Activated T-helper 2 cell treated with anti-CD3 and anti-CD28 coated beads, Interferon-gamma antibody, Interleukin-2, Interleukin-4, amounts not matched to agents 10 μg/mL and 5 μg/mL and 100 μg/mL, durations not matched to agents 14 hours and 24 hours and 36 hours (primary cell): ENCODE measurements at regions not wholly inside any gene's neighbourhood (a gene's known extent, or its start where the extent isn't known, plus 50 kb on each side); places are given as distances from the start of the nearest gene placed in this dataset.

ENCODE experiments used
- DNase-seq: peaks from one replicate; pipeline ENCODE4 v3.0.0; 2021; ENCODE audit warnings: low spot score
- H3K27ac Mint-ChIP-seq: one replicate; pipeline ENCODE4 v1.8.0; 2021; ENCODE audit warnings: mixed read lengths
- H3K27me3 Mint-ChIP-seq: one replicate; pipeline ENCODE4 v1.8.0; 2021; ENCODE audit warnings: low read depth, mixed read lengths
- H3K36me3 Mint-ChIP-seq: one replicate; pipeline ENCODE4 v1.8.0; 2021; ENCODE audit warnings: low read depth, mixed read lengths
- H3K4me1 Mint-ChIP-seq: one replicate; pipeline ENCODE4 v1.8.0; 2021; ENCODE audit warnings: low read depth, mixed read lengths
- H3K4me3 Mint-ChIP-seq: one replicate; pipeline ENCODE4 v1.8.0; 2021; ENCODE audit warnings: low read depth, mild to moderate bottlenecking, moderate library complexity, mixed read lengths
- H3K9me3 Mint-ChIP-seq: one replicate; pipeline ENCODE4 v1.8.0; 2021; ENCODE audit warnings: mixed read lengths
- intact Hi-C: fragments of 100-400 bp; cut with micrococcal nuclease; formaldehyde crosslinking; loops from one replicate; pipeline ENCODE4 v1.15.1; 2023

DNA sequence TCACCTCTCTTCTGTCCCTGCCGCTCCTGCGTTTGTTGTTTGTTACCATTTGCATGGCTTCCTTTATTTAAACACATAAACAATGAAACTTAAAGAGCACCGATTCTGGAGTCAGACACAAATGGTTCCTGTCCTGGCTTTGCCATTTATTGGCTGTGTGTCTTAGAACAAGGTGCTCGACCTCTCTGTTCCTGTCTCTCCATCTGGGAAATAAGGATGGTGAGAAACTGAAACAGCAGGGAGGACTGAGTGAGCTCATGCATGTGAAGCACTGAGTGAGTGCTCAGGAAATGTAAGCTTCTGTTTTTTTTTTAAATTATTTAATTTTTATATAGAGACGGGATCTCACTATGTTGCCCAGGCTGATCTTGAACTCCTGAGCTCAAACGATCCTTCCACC lies 148.2 kb upstream of the WNT4 start:
- Mint-ChIP-seq H3K4me3 (no peak overlapping the region), H3K4me1 (peaks cover 5% of the 10 kb centered on the region), H3K36me3 (no peaks in the 10 kb centered on the region), H3K9me3 (no peaks in the 10 kb centered on the region), H3K27ac (no peak overlapping the region), H3K27me3 (peaks cover 9% of the 10 kb centered on the region)
- intact Hi-C loops = no loop called here
- no peak for DNase-seq

DNA sequence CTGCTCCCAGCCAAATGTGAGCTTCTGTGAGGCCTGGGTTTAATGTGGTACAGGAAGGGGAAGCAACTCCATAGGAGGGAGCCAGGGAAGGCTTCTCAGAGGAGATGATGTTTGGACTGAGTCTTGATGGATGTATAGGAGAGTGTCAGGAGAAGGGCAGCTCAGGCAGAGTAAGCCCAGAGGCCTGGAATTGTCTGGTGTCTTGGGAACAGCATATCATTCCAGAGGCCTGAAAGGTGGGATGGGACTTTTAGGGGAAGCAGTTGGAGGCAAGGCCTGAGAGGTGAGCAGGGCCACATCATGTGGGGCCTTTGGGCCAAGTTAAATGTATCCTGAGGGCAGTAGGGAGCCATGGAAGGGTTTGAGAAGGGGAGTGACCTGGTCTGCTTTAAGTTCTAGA lies 148.6 kb upstream of the WNT4 start:
- no peaks in the 10 kb centered on the region for H3K36me3 Mint-ChIP-seq
- peaks cover 8% of the 10 kb centered on the region for H3K4me1 Mint-ChIP-seq
- H3K27me3 Mint-ChIP-seq = peaks cover 14% of the 10 kb centered on the region
- no peaks in the 10 kb centered on the region for H3K9me3 Mint-ChIP-seq
- intact Hi-C loops = no loop called here
- no peak for DNase-seq
- no peak overlapping the region for H3K27ac Mint-ChIP-seq
- H3K4me3 Mint-ChIP-seq = no peak overlapping the region

DNA sequence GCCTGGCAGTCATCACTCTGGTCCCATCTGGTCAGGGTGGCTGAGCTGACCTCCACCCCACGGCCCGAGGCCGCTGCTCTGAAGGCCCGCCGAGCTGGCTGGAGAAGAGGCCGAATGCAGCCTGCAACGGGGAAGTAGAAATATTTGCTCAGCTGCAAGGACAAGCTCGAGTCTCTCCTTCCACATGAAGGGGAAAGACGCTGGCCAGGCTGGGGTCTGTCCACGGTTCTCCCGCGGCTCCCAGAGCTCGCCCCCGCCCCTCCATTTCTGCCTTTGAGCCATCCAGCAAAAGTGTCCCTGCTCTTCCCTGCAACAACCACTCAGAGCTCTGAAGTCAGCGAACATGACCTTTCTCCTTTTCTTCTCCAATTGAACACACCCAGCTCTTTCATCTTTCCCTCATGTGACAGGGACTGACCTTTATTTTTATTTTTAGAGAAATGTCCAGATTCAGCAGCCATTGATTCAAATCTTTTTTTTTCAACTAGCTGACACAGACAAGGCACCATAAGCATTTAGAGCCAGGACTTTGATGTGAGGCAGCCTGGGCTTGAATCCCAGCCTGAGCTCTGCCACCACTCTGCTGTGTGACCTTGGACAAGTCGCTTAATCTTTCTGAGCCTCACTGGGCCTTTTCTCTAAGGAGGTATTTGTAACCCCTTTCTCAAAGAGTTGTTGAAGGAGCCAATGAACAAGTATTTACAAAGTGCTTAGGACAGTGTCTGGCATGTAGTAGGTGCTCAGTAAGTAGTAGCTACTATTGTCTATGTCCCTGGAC lies 149.3 kb upstream of the WNT4 start:
- DNase-seq = no peak
- Mint-ChIP-seq H3K27ac (no peak overlapping the region), H3K27me3 (peaks cover 21% of the 10 kb centered on the region), H3K4me3 (no peak overlapping the region), H3K36me3 (no peaks in the 10 kb centered on the region), H3K9me3 (no peaks in the 10 kb centered on the region), H3K4me1 (peaks cover 15% of the 10 kb centered on the region)
- intact Hi-C loops = no loop called here

DNA sequence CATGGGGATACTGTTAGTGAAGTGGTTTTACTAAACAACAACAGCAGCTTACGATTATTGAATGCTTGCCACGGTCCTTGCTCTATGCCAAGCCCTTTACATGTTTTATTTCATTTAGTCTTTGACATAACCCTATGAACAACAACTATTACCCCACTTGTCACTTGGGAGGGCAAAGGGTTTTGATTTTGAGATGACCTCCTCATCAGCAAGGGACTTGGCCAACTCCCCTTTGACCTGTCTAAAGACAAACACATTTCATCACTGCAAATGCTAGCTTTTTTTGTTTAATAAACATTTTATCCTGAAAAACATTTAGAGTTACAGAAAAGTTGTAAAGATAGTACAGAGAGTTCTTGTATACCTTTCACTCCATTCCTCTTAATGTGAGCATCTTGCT lies 152.5 kb upstream of the WNT4 start:
- no peak for DNase-seq
- intact Hi-C loops = no loop called here
- H3K27ac Mint-ChIP-seq = no peak overlapping the region
- peaks cover 41% of the 10 kb centered on the region for H3K27me3 Mint-ChIP-seq
- H3K9me3 Mint-ChIP-seq = no peaks in the 10 kb centered on the region
- no peaks in the 10 kb centered on the region for H3K36me3 Mint-ChIP-seq
- no peak overlapping the region for H3K4me3 Mint-ChIP-seq
- peaks cover 15% of the 10 kb centered on the region for H3K4me1 Mint-ChIP-seq

DNA sequence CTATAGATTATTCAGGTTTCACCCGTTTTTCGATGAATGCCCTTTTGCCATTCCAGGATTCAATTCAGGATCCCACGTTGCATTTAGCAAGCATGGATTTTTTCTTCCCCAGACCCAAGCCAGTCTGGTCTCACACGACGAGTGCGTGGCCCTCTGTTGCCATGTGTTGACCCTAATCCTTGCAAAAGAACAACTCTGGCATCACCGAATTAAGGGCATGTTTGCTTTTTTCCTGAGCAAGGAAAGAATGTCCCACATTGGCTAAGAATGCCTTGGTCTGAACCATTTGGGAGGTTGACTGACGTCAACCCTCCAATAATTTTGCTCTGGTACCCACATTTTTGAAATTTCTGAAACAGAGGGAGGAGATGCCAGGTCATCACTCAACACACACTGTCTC lies 153.0 kb upstream of the WNT4 start:
- no peak for DNase-seq
- no peak overlapping the region for H3K4me3 Mint-ChIP-seq
- H3K27me3 Mint-ChIP-seq = peaks cover 45% of the 10 kb centered on the region
- intact Hi-C loops = no loop called here
- peaks cover 15% of the 10 kb centered on the region for H3K4me1 Mint-ChIP-seq
- no peaks in the 10 kb centered on the region for H3K9me3 Mint-ChIP-seq
- H3K27ac Mint-ChIP-seq = no peak overlapping the region
- no peaks in the 10 kb centered on the region for H3K36me3 Mint-ChIP-seq

DNA sequence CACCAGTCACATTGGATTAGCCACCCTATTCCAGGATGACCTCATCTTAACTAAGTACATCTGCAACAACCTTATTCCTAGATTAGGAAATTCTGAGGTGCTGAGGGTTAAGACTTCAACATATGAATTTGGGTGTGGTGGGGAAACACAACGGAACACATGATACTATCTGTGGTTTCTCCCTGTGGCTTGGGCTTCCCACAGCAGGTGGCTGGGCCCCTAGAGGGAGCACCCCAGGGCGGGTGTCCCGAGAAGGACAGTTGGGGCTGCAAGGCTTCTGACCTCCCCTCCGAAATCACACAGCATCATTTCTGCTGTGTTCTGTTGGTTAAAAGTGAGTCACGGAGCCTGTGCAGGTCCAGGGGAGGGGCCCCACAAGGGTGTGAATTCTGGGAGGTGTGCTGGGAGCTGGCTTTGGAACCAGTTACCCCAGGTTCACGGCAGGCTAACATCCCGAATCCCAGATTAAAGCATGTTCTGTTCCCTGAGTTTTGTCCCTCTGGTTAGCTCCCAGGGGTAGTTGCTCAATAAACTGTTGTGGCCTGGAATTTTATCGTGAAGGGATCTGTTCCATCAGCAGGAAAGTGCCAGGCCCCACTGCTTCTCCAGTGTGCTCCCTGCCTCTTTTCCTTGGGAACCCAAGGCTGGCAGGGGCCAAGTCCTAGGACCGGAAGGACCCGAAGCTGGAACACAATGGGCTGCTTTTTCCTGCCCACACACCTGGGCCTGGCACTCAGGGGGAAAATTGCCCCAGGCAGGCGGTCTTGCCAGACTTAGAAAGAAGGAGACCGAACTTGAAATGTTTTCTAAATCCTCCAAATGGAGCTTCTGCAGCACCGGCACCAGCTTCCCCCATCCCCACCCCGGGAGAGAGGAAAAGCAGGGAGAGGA lies 154.0 kb upstream of the WNT4 start:
- Mint-ChIP-seq H3K36me3 (no peaks in the 10 kb centered on the region), H3K27ac (no peak overlapping the region), H3K9me3 (no peaks in the 10 kb centered on the region), H3K27me3 (peaks cover 51% of the 10 kb centered on the region), H3K4me1 (peaks cover 15% of the 10 kb centered on the region), H3K4me3 (no peak overlapping the region)
- intact Hi-C loops = no loop called here
- DNase-seq = no peak

DNA sequence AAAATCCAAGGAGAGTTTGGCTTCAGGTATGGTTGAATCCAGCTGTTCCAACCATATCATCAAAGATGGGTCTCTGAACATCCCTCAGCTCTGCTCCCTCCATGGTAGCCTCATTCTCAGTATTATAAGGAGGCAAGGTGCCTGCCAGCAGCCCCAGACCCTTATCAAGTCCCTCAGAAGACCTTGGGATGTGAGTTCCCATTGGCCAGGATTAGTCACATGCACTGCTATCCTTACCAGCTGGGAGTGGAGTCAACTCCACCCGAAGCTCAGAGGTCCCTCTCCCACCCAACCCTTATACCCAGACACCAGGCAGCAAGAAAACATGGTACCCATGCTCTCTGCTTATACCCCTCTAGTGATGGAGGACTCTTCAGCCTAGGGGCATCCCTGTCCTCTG lies 153.7 kb upstream of the ZBTB40 start:
- no peak for DNase-seq
- Mint-ChIP-seq H3K27me3 (peaks cover 58% of the 10 kb centered on the region), H3K36me3 (no peaks in the 10 kb centered on the region), H3K27ac (no peak overlapping the region), H3K4me3 (no peak overlapping the region), H3K9me3 (peaks cover 4% of the 10 kb centered on the region), H3K4me1 (peaks cover 15% of the 10 kb centered on the region)
- intact Hi-C loops = no loop called here

DNA sequence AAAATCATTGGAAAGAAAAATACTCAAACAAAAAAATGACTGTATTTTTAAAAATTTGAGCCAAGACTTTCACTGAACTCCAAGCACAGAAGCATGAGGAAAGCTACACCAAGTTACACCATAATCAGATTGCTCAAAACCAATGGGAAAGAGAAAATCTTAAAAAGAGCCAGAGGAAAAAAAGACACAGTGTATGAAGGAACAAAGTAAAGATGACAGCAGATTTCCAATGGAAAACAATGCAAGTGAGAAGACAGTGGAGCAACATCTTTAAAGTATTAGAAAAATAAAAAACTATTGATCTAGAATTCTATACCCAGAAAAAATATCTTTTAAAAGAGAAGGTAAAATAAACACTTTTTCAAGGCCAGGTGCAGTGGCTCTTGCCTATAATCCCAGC lies 147.8 kb upstream of the ZBTB40 start:
- H3K36me3 Mint-ChIP-seq = no peaks in the 10 kb centered on the region
- no peak overlapping the region for H3K4me3 Mint-ChIP-seq
- H3K9me3 Mint-ChIP-seq = peaks cover 8% of the 10 kb centered on the region
- no peak overlapping the region for H3K27ac Mint-ChIP-seq
- no peaks in the 10 kb centered on the region for H3K4me1 Mint-ChIP-seq
- DNase-seq = no peak
- intact Hi-C loops = no loop called here
- H3K27me3 Mint-ChIP-seq = peaks cover 57% of the 10 kb centered on the region

DNA sequence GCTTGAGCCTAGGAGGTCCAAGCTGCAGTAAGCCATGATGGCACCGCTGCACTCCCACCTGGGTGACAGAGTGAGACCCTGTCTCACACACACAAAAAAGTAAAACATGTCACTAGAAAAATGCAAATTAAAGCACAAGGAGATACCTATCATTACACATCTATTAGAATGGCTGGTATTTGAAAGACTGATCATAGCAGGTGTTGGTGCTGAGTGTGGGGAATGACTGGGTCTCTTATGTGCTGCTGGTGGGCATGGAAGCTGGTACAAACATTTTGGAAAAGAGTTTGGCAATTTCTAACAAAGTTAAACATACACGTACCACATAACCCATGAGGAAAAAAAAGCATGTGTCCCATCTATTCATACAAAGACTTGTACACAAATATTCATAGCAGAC lies 142.1 kb upstream of the ZBTB40 start:
- no peaks in the 10 kb centered on the region for H3K9me3 Mint-ChIP-seq
- H3K4me1 Mint-ChIP-seq = no peaks in the 10 kb centered on the region
- DNase-seq = no peak
- H3K4me3 Mint-ChIP-seq = no peak overlapping the region
- no peak overlapping the region for H3K27ac Mint-ChIP-seq
- intact Hi-C loops = no loop called here
- H3K27me3 Mint-ChIP-seq = peaks cover 20% of the 10 kb centered on the region
- no peaks in the 10 kb centered on the region for H3K36me3 Mint-ChIP-seq

DNA sequence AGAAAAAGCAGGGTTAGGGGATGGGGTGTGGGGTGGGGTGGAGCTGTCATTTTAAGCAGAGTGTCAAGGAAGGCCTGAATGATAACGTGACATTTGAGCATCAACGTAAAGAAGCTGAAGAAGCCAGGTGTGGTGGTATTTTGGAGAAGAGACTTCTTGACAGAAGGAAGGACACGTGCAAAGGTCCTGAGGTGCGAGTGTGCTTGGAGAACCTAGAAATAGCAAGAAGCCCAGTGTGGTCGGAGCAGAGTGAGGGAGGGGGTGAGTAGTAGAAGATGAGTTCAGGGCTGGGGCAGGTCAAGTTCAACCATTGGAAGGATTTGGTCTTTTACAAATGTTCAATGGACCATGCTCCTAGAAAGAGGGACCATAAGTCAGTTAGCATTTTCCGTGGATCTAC lies 140.2 kb upstream of the ZBTB40 start:
- H3K4me3 Mint-ChIP-seq = no peak overlapping the region
- H3K4me1 Mint-ChIP-seq = no peaks in the 10 kb centered on the region
- no peaks in the 10 kb centered on the region for H3K9me3 Mint-ChIP-seq
- H3K27me3 Mint-ChIP-seq = peaks cover 13% of the 10 kb centered on the region
- no peak for DNase-seq
- intact Hi-C loops = no loop called here
- no peak overlapping the region for H3K27ac Mint-ChIP-seq
- no peaks in the 10 kb centered on the region for H3K36me3 Mint-ChIP-seq

DNA sequence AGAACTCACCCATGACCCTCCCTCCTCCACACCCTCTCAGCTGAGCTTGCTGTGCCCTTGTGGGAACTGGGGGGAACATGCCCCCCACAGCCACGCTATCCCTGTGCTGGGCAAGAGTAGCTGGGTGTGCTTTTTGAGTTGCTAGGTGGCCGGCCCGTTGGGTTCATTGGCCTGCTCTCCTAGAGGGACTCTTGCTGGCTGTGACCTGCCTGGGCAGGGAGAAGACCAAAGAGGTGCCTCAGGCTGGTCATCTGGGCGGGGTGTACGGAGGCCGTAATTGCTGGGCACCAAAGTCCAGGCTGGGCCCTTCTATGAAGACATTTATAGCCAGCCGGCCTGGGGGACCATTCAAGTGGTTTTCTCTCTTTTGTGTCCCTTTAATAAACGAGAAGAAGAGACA lies 138.3 kb upstream of the ZBTB40 start:
- intact Hi-C loops = no loop called here
- no peak overlapping the region for H3K27ac Mint-ChIP-seq
- no peak for DNase-seq
- no peaks in the 10 kb centered on the region for H3K36me3 Mint-ChIP-seq
- H3K27me3 Mint-ChIP-seq = peaks cover 5% of the 10 kb centered on the region
- no peaks in the 10 kb centered on the region for H3K9me3 Mint-ChIP-seq
- no peak overlapping the region for H3K4me3 Mint-ChIP-seq
- H3K4me1 Mint-ChIP-seq = no peaks in the 10 kb centered on the region

DNA sequence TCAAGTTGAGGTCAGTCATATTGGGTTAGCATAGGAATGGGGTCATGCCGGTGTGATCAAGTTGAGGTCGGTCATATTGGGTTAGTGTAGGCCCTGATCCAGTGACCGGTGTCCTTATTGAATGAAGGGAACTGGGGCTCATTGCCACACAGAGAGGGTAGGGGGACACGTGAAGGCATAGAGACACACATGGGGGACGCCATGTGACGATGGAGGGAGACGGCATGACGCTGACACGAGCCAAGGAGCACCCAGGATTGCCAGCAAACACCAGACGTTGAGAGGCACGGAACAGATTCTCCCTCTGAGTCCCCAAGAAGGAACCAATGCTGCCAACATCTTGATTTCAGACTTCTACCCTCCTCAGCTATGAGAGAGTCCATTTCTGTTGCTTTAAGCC lies 136.9 kb upstream of the ZBTB40 start:
- no peak for DNase-seq
- no peaks in the 10 kb centered on the region for H3K36me3 Mint-ChIP-seq
- no peaks in the 10 kb centered on the region for H3K9me3 Mint-ChIP-seq
- no peak overlapping the region for H3K27ac Mint-ChIP-seq
- no peaks in the 10 kb centered on the region for H3K4me1 Mint-ChIP-seq
- no peak overlapping the region for H3K4me3 Mint-ChIP-seq
- peaks cover 7% of the 10 kb centered on the region for H3K27me3 Mint-ChIP-seq
- intact Hi-C loops = no loop called here

DNA sequence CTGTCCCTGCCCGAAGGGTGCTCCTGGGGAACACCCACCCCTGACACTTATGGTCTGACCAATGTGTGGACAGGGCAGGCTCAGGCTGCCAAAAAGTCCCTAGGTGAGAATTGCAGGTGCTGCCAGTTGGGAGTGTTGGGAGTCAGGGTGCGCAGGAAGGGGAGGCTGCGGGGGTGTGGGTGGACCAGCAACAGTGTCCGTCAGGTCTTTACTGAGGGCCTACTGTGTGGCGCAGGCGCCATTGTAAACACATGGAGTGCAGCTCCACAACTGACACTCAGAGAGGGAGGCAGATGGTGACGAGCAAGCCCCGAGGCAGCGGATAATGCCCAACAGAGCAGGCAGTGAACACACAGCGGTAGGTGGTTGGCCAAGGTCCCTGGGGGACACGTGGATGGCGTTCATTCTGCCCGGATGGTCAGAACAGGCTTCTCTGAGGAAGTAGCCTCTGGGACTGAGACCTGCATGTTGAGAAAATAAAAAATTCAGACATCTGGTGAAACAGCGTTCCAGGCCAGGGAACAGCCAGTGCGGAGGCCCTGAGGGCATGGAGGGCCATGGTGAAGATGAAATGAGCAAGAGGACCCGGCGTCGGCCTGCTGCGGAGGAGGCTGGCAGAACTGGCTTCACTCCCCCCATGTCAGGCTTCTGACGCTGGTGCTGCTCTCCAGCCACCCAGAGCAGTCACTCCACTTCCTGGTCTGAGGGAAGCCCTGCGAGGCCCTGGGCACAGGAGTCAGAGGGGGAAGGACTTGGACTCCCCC lies 136.2 kb upstream of the ZBTB40 start:
- H3K4me1 Mint-ChIP-seq = no peaks in the 10 kb centered on the region

More for the DNA sequence above, 136.2 kb upstream of the ZBTB40 start:
- no peaks in the 10 kb centered on the region for H3K9me3 Mint-ChIP-seq
- H3K27me3 Mint-ChIP-seq = peaks cover 7% of the 10 kb centered on the region
- no peak for DNase-seq
- no peak overlapping the region for H3K4me3 Mint-ChIP-seq
- H3K36me3 Mint-ChIP-seq = no peaks in the 10 kb centered on the region
- intact Hi-C loops = no loop called here
- H3K27ac Mint-ChIP-seq = no peak overlapping the region
